HS-27A (cell line): ENCODE measurements at regions not wholly inside any gene's neighbourhood (a gene's known extent, or its start where the extent isn't known, plus 50 kb on each side); places are given as distances from the start of the nearest gene placed in this dataset.

ENCODE experiments used
- DNase-seq: peaks from one replicate; pipeline ENCODE4 v3.0.0-alpha.2; 2012; ENCODE audit warnings: low read depth, missing footprints

GRCh38 chr18:73220663-73221062 is 352.9 kb upstream of the NETO1 start:
- DNase-seq: no peak

GRCh38 chr18:73218293-73218692 is 350.5 kb upstream of the NETO1 start:
- no peak for DNase-seq

GRCh38 chr18:73214970-73215369 is 347.2 kb upstream of the NETO1 start:
- DNase-seq: no peak

GRCh38 chr18:73212442-73212841 is 344.7 kb upstream of the NETO1 start:
- DNase-seq: no peak

- no peak for DNase-seq
These were observed 334.2 kb upstream of the NETO1 start for GRCh38 chr18:73201940-73202339.

GRCh38 chr18:73199151-73199550 is 331.4 kb upstream of the NETO1 start:
- no peak for DNase-seq

GRCh38 chr18:73189718-73190117 is 321.9 kb upstream of the NETO1 start:
- no peak for DNase-seq

- no peak for DNase-seq
These were observed 300.4 kb upstream of the NETO1 start for GRCh38 chr18:73168236-73168635.

- DNase-seq: no peak
These were observed 296.6 kb upstream of the NETO1 start for GRCh38 chr18:73164430-73164829.

- no peak for DNase-seq
These were observed 295.4 kb upstream of the NETO1 start for GRCh38 chr18:73163236-73163635.

- DNase-seq: no peak
These were observed 288.3 kb upstream of the NETO1 start for GRCh38 chr18:73156117-73156516.

GRCh38 chr18:73153271-73153670 is 285.5 kb upstream of the NETO1 start:
- DNase-seq: no peak

GRCh38 chr18:73151086-73151485 is 283.3 kb upstream of the NETO1 start:
- no peak for DNase-seq

- DNase-seq: no peak
These were observed 282.4 kb upstream of the NETO1 start for GRCh38 chr18:73150199-73150598.

GRCh38 chr18:73147590-73147989 is 279.8 kb upstream of the NETO1 start:
- no peak for DNase-seq

- DNase-seq: no peak
These were observed 276.2 kb upstream of the NETO1 start for GRCh38 chr18:73144030-73144429.

- no peak for DNase-seq
These were observed 268.3 kb upstream of the NETO1 start for GRCh38 chr18:73136134-73136533.

- DNase-seq: no peak
These were observed 256.4 kb upstream of the NETO1 start for GRCh38 chr18:73124175-73124574.

GRCh38 chr18:73121207-73121606 is 253.4 kb upstream of the NETO1 start:
- DNase-seq: no peak

- DNase-seq: no peak
These were observed 252.8 kb upstream of the NETO1 start for GRCh38 chr18:73120626-73121025.

GRCh38 chr18:73119574-73119973 is 251.8 kb upstream of the NETO1 start:
- DNase-seq: no peak

GRCh38 chr18:73118121-73118816 is 250.5 kb upstream of the NETO1 start:
- DNase-seq: no peak

GRCh38 chr18:73110307-73110706 is 242.5 kb upstream of the NETO1 start:
- DNase-seq: no peak

- no peak for DNase-seq
These were observed 234.2 kb upstream of the NETO1 start for GRCh38 chr18:73101977-73102376.
